Gastroesophageal sphincter (tissue), 3 donors: ENCODE measurements at regions not wholly inside any gene's neighbourhood (a gene's known extent, or its start where the extent isn't known, plus 50 kb on each side); places are given as distances from the start of the nearest gene placed in this dataset.

ENCODE experiments used
- POLR2A ChIP-seq, 2 donors: fragments of 450-650 bp; IDR thresholded peaks; one replicate each; pipeline ENCODE4 v1.6.1; 2017; ENCODE audit warnings: antibody characterized with exemption in 2 of 2, mild to moderate bottlenecking in 2 of 2, moderate library complexity in 1 of 2
- TF ChIP-seq, protein P1 (sequence below), 4 experiments: fragments of 200-600 bp in 2 of 4; fragments of 450-650 bp in 2 of 4; sonication (generic) in 1 of 4; IDR thresholded peaks; one replicate each; pipeline ENCODE4 v1.5.1; 2017 to 2019; ENCODE audit warnings: antibody characterized with exemption in 4 of 4, mild to moderate bottlenecking in 2 of 4, moderate library complexity in 2 of 4

GRCh38 chr2:183416753-183417152 is 292.5 kb downstream of the NUP35 start:
- TF ChIP-seq, protein P1, sequence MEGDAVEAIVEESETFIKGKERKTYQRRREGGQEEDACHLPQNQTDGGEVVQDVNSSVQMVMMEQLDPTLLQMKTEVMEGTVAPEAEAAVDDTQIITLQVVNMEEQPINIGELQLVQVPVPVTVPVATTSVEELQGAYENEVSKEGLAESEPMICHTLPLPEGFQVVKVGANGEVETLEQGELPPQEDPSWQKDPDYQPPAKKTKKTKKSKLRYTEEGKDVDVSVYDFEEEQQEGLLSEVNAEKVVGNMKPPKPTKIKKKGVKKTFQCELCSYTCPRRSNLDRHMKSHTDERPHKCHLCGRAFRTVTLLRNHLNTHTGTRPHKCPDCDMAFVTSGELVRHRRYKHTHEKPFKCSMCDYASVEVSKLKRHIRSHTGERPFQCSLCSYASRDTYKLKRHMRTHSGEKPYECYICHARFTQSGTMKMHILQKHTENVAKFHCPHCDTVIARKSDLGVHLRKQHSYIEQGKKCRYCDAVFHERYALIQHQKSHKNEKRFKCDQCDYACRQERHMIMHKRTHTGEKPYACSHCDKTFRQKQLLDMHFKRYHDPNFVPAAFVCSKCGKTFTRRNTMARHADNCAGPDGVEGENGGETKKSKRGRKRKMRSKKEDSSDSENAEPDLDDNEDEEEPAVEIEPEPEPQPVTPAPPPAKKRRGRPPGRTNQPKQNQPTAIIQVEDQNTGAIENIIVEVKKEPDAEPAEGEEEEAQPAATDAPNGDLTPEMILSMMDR (IDR thresholded peaks at IDR 0.05), result no peak
- TF ChIP-seq POLR2A (IDR thresholded peaks at IDR 0.05), result no peak
